Effector CD4-positive, alpha-beta T cell (primary cell): ENCODE measurements at regions not wholly inside any gene's neighbourhood (a gene's known extent, or its start where the extent isn't known, plus 50 kb on each side); places are given as distances from the start of the nearest gene placed in this dataset.
"Not testable (repeated sequence)": the region's sequence is repeated elsewhere in the genome, so short reads cannot be mapped to it uniquely, and the experiment has no call there.

Experiments used
- DNase-seq: peaks from one replicate; pipeline ENCODE4 v3.0.0-alpha.2; 2020

DNA sequence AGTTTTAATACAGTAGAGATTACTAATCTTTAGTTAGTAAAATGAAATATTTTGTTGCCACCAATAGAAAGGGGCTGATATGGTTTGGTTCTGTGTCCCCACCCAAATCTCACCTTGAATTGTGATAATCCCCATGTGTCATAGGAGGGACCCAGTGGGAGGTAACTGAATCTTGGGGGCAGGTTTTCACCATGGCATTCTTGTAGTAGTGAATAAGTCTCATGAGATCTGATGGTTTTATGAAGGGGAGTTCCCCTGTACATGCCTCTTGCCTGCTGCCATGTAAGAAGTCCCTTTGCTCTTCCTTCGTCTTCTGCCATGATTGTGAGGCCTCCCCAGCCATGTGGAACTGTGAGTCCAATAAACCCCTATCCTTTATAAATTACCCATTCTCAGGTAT, 285.9 kb downstream of the BCL2L11 start:
- not testable (repeated sequence) for DNase-seq

DNA sequence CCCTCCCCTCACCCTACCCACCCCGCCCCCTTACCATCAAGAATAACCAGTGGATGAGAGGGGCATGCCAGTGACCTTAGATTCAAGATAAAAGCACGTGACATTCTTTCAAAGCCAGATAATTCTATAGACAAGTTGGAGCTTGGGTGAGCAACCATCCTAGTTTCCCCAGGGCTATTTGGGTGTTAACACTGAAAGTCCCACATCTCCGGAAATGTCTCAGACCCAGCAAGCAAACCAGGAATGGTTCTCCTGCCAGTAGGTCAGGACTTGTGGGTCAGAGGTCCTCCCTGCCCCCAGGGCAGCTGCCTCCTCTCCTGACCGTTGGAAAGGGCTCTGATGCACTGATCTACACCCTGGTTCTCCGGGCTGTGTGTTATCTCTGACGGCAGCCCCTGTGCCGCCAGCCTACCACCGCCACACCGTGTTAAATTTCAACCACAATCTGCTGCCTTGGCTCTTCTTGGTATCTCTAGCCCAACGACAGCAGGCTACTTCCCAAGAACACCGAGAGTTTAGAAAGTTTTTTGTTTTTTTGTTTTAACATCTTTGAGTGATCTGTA, 287.0 kb downstream of the BCL2L11 start:
- DNase-seq = not testable (repeated sequence)

DNA sequence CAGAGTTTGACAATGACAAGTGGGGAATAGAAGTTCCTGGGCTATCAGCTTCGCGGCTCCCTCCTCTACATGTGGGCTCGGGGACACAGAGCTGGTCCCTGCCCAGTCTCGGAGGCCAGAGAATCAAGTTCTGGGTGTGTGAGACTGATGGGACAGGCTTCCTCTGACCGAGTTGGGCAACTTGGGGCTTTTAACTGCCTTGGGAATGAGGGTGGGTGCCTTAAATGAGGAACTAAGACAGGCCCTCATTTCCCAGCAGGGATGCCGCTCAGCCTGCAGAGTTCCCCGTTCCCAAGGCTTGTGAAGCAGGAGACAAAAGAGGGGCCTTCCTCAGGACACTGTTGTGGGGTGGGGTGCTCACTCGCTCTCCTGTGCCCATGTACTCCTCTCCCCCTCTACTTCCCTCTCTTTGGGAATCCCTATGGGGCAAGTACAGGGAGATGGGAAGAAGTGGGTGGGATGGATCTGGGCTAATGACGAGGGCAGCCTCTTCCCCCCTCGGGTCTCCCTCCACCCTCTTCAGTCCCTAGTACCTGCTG, 290.2 kb downstream of the BCL2L11 start:
- not testable (repeated sequence) for DNase-seq

DNA sequence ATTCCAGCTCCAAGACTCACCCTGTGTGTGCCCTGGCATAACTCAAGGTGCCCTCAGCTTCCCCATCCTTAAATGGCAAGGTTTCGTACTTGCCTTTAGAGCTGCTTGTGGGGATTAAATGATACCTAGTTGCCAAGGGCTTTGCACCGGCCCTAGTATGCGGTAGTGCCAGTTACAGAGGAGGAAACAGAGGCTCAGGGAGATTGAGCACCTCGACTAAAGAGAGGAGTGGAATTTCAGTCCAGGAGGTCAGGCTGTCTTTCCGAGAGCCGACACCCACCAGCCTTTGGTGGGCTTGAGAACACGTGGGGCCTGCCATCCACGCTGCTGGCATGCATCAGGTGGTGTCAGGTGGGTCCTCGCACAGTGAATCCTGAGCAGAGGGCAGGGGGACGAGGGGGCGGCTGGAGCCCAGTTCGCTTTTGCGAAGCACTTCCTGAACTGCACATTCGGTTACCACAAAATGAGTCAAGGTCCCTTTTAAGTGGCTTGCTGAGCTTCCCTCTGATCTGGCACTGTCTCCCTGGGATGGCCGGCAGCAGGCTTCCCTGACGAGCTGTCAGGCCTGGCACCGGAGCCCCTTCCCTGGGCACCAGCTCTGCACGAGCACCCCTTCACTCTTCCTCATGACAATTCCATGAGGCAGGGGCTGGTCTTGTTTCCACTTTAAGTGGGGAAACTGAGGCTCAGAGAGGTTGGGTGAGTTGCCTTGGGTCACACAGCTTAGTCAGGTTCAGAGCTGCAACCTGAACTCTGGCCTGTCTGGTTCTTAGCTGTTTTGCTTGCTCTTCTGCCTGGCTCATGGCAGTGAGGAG, 291.4 kb downstream of the BCL2L11 start:
- DNase-seq = not testable (repeated sequence)

DNA sequence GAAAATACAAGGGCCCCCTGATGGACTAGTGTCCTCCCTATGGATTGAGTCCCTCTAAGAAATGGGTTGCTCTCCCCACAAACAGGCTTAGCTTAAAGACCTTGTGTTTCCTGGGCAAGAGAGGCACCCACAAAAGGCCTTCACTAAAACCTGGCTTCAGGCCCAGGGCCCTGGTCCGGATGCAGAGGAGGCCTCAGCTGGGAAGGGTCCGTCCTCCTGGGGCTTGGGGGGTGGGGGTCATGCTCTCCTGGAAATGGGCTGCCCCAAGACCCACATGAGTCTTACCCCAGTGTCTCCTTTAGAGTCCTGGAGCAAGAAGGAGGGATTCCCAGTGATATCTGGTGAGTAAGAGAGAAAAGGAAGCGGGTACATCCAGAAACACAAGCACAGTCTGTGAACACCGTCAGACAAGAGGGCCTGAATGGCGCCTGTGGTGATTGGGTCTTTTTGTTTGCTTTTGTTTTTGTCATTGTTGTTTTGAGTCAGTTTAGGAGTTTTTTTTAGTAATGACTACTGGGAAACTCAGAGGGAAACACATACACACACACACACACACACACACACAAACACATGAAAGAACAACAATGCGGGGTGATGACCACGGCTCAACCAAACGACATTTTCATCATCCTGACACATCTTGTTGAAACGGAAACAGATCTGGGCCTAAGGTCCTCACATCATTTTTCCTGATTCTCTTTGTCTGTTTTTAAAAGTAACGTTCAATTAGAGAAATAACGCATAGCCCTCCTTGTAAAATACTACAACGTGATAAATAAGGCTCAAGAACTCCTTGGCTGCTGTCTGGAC, 292.3 kb downstream of the BCL2L11 start:
- DNase-seq = not testable (repeated sequence)

DNA sequence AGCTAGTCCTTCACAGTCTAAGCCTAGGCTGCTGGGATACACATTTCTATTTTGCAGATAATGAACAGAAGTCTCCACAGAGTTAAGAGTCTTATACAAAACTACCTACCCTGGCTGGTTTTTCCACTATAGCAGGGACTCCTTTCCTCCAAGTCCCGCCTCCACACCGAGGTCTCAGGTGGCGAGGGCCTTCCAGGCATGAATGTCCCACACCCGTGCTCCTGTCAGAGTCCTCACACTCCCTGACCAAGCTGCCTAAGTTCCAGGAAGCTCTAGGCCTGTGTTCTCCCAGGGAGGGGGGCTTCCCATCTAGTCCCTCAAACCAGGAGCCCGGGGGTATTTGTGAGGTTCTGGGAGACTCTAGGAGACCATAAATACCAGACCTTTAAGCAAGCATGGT, 293.2 kb downstream of the BCL2L11 start:
- DNase-seq = not testable (repeated sequence)

DNA sequence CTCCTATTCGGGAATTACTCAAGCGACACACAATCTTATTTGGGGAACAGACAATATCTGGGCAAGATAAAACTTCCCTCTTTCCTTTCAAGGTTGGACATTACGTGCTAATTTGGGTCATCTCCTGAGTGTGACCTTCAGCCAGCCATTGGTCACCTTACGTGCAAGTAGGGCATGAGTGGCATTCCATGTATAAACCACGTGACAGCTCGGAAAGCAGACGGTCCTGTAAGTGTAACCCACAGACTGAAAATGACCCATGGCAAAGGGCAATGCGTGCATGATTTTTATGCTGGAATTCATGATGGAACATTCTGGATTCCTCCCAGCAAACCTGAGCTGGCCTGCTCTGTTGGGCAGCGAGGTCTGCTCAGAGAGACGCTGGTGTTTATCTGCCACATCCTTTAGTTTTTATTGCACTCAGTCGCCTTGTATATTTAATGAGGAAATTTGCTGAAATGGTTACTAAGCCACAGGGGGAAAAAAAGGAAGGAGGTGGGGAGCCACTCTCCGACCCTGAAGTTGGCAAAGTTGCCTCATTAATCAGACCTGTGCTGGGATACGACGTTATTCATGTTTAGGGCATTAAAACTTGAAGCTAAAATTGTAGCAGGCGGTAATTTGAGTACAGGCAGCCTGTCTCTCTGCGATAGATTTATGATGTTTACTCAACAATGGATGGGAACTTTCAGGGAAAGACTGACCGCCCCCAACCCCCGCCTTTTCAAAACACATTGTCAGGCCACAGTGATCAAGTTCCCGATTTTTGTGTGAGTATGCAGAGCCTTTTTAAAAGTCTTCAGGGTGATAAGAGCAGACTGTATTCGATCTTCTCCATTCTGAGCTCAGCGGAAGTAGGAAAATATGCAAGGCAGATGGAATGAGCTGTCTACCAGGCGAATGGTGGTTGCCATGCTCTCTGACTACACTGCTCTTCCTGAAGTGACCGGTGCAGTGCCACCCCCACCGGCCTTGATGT, 295.3 kb downstream of the BCL2L11 start:
- DNase-seq = not testable (repeated sequence)

DNA sequence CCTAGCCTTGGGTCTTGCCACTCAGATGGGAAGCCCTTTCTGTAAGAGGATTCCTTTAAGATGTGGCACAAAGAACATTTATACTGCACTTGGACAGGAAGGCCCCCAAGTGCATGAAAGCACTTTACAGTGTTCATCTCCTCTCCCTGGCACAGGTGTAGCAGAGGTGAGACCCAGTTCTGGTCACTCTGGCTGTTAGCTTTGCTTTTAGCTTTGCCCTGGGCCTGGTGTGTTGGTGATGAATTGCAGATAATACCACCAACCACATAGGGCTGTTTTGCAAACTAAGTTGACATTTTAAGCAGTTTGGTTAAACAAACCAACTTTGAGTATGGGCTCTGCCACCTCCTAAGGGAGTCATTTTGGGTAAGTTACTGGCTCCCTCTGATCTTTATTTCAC, 296.3 kb downstream of the BCL2L11 start:
- DNase-seq = not testable (repeated sequence)

DNA sequence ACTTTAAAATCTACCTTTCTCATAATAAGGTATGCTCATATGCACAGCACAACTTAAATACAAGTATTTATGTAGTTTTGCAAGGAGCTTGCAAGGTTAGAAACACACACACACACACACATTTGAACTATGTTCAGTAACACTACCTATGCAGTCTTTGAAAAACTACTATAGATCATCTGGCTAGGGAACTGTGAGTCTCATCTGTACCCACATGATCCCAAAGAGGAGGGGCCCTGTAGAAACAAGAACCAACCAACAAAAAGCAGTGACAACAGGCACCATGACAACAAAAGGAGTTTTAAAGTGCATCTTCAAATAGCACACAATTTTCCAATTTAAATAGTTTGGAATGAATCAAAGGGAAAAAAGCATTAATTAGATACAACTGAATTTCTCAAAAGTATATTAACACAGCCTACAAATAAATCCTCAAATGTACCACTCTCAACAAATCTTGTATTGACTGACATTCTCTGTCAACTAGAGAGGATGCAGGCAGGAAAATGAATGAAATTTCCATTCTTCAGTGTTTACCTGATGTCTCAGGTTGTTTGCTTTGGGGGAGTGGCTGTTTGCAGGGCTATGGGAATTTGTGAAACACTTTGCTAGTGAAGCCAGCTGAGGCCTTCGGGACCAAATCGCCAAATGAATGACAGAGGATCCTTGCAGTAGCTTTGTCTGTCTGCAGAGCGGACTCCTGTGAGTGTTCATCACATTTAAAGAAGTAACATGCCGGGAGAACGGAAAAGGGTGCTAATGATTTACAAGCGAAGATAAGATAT, 297.6 kb downstream of the BCL2L11 start:
- DNase-seq = not testable (repeated sequence)

DNA sequence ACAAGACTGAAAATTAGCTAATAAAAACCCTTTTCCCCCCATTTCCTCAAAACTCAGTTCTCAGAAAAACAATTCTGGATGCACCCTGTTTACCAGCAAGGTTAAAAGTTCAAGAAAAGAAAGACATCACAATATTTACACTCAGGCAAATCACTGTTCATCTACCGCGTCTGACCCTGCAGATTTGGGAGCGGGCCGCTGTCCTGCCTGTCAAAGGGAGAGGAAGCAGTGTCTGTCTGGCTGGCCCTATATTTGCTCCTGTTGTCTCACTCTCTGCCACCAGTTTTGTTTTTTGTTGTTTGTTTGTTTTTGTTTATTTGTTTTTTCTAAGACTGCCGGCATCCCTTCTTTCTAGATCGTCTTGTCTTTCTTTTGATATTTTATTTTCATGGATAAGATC, 299.4 kb downstream of the BCL2L11 start:
- not testable (repeated sequence) for DNase-seq

DNA sequence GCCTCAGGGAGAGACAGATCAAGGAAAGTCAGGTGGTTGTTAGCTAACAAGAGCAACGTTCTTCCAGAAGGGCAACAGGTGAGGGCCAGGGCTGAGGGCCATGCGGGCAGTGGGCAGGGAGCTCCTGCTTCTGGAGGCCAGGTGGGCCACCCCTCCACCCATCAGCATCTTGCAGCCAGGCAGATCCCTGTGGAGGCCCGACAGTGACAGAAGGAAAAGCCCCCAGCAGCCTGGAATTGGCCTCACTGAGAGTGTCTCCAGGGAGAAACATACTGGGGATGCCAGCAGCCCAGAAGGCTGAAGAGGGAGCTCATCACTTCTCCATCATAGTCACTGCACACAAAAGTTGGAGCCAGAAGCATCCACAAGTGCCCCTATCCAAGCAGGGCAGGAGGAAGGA, 300.1 kb downstream of the BCL2L11 start:
- not testable (repeated sequence) for DNase-seq

DNA sequence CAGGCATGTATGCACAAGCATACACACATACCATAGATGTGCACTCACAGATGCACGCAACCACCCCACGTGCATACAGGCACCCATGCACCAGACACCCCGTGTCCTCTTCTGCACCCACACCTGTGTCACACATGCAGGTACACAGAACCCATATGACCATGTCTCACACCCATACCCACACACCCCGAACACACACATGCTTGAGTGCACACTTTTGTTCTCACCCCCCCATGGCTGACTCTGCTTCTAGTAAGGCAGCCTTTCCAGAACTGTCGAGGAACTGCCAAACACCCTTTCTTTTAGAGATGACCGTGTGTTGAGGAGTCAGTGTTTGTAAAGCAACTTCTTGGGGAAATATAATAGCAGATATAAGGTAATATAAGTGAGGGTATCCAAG, 301.2 kb downstream of the BCL2L11 start:
- DNase-seq = not testable (repeated sequence)

DNA sequence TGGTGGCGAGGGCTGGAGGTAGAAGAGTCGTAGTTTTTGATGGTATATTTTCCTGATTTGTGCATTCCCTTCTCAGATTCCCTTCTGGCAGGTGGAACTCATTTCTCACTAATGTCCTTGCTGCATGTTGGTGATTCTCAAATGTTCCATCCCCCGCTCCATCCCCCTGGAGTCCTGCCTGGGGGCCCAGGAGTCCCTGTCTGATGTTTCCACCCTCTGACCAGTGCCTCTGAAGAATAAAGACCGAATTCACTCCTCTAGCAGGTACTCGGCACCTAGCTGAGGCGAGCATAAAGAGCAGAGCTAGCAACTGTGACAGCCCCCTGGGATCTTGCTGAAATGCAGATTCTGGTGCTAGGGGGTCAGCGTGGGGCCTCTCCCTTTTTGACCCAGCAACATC, 301.8 kb downstream of the BCL2L11 start:
- not testable (repeated sequence) for DNase-seq

DNA sequence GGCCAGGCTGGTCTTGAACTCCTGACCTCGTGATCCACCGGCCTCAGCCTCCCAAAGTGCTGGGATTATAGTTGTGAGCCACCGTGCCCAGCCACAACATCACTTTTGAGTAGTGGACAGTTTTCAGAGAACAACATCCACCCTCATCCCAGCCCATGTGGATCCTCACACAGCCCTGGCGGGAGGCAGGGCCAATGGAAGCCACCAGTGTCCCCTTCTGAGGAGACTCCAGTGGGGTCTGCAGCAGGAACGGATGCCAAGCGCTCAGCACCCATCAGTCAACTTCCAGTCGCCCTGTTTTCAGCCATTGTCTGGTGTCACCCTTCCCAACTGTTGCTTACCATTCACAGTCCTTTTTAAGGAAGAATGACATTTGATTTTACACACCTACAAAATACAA, 302.5 kb downstream of the BCL2L11 start:
- DNase-seq = not testable (repeated sequence)

DNA sequence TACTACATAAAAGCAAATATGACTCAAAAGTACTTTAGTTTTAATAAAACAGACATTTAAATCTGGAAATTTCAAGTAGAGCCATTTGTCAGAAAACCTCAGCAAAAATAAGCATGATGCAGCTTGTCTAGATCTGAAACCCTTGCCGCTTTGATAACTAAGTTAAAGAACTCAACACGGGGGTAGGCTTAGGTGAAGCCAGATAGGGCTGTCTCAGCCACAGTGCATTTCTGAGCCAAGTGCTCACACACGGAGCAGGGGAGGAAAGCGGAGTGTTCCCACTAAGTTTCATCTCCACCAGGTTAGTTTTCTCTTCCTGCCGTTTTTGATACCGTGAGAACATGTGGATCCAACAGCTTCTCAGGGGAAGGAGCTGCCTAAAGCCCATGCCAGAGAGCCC, 303.5 kb downstream of the BCL2L11 start:
- DNase-seq = not testable (repeated sequence)

DNA sequence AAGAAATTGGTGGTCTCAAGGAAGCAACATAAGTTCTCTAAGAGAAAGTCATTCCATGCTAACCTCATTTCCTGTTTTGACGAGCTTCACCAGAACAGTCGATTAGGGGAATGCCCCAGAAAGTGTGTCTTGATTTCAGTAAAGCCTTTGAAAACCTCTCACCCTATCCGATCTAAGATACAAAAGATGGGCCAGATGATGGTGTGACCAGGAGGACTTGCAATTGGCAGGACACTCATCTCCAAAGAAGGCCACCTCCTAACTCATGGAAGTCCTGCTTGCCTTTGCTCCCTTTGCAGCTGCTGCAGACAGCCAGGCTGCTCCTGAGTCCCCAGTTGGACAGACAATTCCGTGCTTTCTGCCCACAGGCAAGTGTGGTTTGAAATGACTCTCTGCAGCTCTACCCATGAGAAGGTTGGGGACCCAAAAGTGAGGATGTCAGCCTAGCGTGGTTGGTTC, 304.2 kb downstream of the BCL2L11 start:
- DNase-seq = not testable (repeated sequence)

DNA sequence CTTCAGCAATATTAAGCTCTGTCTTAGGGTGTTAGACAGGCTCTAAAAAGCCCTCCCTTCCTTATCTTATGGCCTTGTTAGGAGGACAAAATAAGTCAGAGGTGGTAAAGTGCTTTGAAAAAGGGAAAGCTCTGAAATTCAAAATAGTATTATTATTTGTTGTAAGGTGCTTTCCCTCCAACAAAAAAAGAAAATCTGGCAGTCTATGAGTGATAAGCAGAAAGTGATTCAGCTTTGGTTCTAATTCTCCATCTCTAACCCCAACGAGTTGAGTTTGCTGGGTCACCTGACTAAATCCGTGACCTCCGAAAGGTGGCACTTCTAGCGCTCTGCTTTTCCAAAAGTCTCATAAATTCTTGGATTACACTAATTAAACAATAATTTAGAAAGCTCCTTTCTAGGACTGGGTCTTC, 305.1 kb downstream of the BCL2L11 start:
- not testable (repeated sequence) for DNase-seq

DNA sequence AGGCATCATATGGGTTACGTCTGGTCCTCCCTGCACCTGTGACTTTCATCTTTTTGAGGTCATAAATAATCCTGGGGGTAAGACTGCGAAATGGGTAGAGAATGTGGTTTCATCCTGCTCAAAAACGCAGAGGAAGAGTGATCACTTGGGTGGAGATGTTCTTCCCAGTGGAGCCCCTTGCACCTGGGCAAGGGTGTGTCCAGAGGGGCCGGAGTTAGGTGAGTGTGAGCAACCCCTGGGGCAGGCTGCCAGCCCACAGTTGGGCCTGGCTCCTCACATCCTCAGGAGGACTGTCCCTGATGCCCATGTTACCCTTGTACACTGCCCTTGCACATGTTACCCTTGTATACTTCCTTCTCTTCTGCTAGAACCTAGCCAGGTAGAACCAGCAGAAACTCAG, 306.6 kb downstream of the BCL2L11 start:
- not testable (repeated sequence) for DNase-seq

DNA sequence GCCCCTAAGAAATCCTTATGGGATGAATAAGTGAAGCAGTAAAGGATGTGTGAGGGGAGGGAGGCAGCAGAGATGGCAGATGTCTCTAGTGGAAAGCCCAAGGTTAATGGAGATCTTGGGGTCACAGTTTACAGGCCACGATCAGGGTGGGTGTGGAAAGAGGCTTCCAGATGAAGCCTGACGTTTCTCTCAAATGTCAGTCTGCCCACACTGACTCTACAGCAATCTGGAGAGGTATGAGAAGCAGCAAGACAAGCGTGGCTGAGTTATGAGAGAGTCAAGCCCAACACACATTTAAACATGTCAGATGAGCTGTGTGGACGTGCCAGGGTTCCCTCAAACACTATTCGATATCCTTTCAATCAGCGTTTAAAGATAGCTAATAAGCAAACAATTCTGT, 308.2 kb downstream of the BCL2L11 start:
- not testable (repeated sequence) for DNase-seq

DNA sequence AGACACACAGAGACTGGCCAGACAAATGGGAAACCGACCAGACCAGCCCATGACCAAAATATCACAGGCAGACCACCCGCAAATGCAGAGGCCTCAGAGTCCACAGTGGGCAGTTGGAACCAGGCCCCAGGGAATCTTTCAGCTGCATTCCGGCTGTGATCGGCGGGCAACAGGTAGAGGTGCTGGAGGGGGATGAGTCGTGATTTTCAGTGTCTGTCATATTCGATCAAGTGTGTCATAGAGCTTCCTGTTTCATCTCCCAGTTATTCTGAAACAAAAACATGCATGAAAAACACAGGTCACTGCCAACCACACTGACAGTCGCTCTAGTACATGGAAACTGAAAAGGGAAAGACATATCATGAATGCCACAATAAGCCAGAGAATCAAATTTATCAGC, 308.6 kb downstream of the BCL2L11 start:
- DNase-seq = not testable (repeated sequence)
